ENCODE measurements at regions not wholly inside any gene's neighbourhood (a gene's known extent, or its start where the extent isn't known, plus 50 kb on each side); places are given as distances from the start of the nearest gene placed in this dataset.

DNA sequence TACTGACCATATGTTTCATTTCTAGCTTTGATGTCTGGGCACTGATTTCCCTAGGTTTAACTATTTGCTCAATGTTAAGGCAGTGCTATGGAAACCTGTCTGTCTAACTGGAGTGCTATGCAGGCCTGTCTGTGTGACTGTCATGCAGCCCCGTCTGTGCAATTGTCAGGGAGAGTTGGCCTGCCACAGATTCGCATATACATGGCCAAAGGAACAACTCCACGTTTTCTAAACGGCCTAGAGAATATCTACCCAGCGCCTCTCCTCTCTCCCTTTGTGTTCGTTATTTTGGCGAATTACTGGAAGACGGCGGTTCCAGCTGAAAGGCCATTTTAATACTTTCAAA is 59.6 kb upstream of the PSME4 start:
- H2AFZ ChIP-seq (ENCODE audit: low read length), result no peak overlapping the region
- WGBS, 2 experiments (ENCODE audit: extremely low coverage in 1 of 2, insufficient coverage in 1 of 2, insufficient read length in 1 of 2, insufficient replicate concordance in 2 of 2, low coverage in 1 of 2, low lambda C conversion rate in 2 of 2, missing lambda C conversion rate in 1 of 2), result 91% methylated on average over 9 of the region's 9 CpGs; no CpG with 5 or more reads in 1 of the 2 experiments
- TF ChIP-seq E2F6 (IDR thresholded peaks at IDR 0.05) (no peak), PHF8 (conservative IDR thresholded peaks at IDR 0.05; ENCODE audit: low read depth, low read length) (no peak), MAFK (IDR thresholded peaks at IDR 0.05; ENCODE audit: low read depth, low read length) (no peak), ZNF274 (IDR thresholded peaks at IDR 0.05; ENCODE audit: borderline replicate concordance, extremely low read depth, low read length) (no peak), JUN (IDR thresholded peaks at IDR 0.05; ENCODE audit: low read depth, low read length) (no peak), HDAC2 (IDR thresholded peaks at IDR 0.05; ENCODE audit: borderline replicate concordance in 1 of 2, low read depth in 2 of 2, low read length in 2 of 2) (no peak), RBBP5 (IDR thresholded peaks at IDR 0.05; ENCODE audit: borderline replicate concordance, low read depth, low read length) (no peak), BACH1 (IDR thresholded peaks at IDR 0.05; ENCODE audit: low read length) (no peak), RNF2 (IDR thresholded peaks at IDR 0.05; ENCODE audit: borderline replicate concordance, low read depth, low read length, missing control alignments, poor library complexity, severe bottlenecking) (no peak), BCL11A (IDR thresholded peaks at IDR 0.05; ENCODE audit: low read depth in 2 of 2, low read length in 2 of 2) (no peak), CTCF (IDR thresholded peaks at IDR 0.05; ENCODE audit: control extremely low read depth in 1 of 3, insufficient read depth in 1 of 3, low read depth in 1 of 3, low read length in 3 of 3) (no peak)

More for the DNA sequence above, 59.6 kb upstream of the PSME4 start:
- Histone ChIP-seq H3K79me1 (ENCODE audit: low read depth, low read length) (no peaks in the 10 kb centered on the region), H3K4me2 (ENCODE audit: insufficient read depth in 1 of 2, low read depth in 2 of 2, low read length in 2 of 2) (no peak overlapping the region), H2BK20ac (ENCODE audit: low read length) (no peak overlapping the region), H3K27ac (ENCODE audit: low read depth, low read length) (no peak overlapping the region), H3K56ac (replicated peaks; ENCODE audit: insufficient read length, low read depth, low read length) (no peak overlapping the region), H3K9me3 (ENCODE audit: insufficient read depth in 2 of 2, low read depth in 1 of 2, low read length in 1 of 2) (no peaks in the 10 kb centered on the region), H3K4ac (replicated peaks; ENCODE audit: insufficient read length, low read depth, low read length) (no peak overlapping the region), H3K27me3 (replicated peaks in 1 of 4; ENCODE audit: control insufficient read depth in 3 of 4, extremely low read depth in 1 of 4, insufficient read depth in 3 of 4, low read length in 3 of 4) (no peaks in the 10 kb centered on the region), H2BK12ac (ENCODE audit: low read depth, low read length) (no peak overlapping the region), H4K8ac (ENCODE audit: extremely low read depth, insufficient read depth, low read length) (no peak overlapping the region), H2BK120ac (replicated peaks; ENCODE audit: low read depth, low read length) (no peak overlapping the region), H3K23me2 (ENCODE audit: low read depth, low read length) (no peaks in the 10 kb centered on the region), H3K14ac (ENCODE audit: insufficient read length) (no peak overlapping the region), H2BK5ac (ENCODE audit: low read depth, low read length) (no peak overlapping the region), H2BK15ac (ENCODE audit: low read length) (no peak overlapping the region), H3K4me1 (replicated peaks in 1 of 4; ENCODE audit: control insufficient read depth in 3 of 4, insufficient read depth in 4 of 4, low read length in 3 of 4) (no peaks in the 10 kb centered on the region), H4K5ac (ENCODE audit: insufficient read length, low read depth, low read length) (no peak overlapping the region), H3K18ac (ENCODE audit: extremely low read depth, low read length) (no peak overlapping the region), H2AK5ac (ENCODE audit: low read depth, low read length) (no peak overlapping the region), H3K36me3 (ENCODE audit: control insufficient read depth in 2 of 4, insufficient read depth in 4 of 4, low read length in 3 of 4) (no peaks in the 10 kb centered on the region), H4K20me1 (replicated peaks in 1 of 2; ENCODE audit: control insufficient read depth in 1 of 2, insufficient read depth in 2 of 2, low read length in 2 of 2) (no peaks in the 10 kb centered on the region), H3K23ac (ENCODE audit: insufficient read length) (no peak overlapping the region), H4K91ac (replicated peaks; ENCODE audit: insufficient read length, low read length) (no peak overlapping the region), H3K9ac (replicated peaks in 1 of 4; ENCODE audit: extremely low read depth in 1 of 4, low read depth in 3 of 4, low read length in 3 of 4) (no peak overlapping the region), H3K79me2 (ENCODE audit: control insufficient read depth in 1 of 2, insufficient read depth in 2 of 2, low read length in 2 of 2) (no peaks in the 10 kb centered on the region), H3K4me3 (ENCODE audit: extremely low read depth in 1 of 4, insufficient read depth in 2 of 4, low read depth in 3 of 4, low read length in 4 of 4) (no peak overlapping the region)
- POLR2A ChIA-PET (ENCODE audit: partially characterized antibody), result no interaction called here
- FAIRE-seq (no peak), DNase-seq (ENCODE audit: low read depth in 1 of 2, low spot score in 2 of 2) (no peak)
- CTCF ChIA-PET (ENCODE audit: partially characterized antibody), result no interaction called here

All from H1 (cell line).